Coronary artery (tissue), 2 donors: ENCODE measurements at regions not wholly inside any gene's neighbourhood (a gene's known extent, or its start where the extent isn't known, plus 50 kb on each side); places are given as distances from the start of the nearest gene placed in this dataset.

Source experiments
- DNase-seq: peaks from one replicate; pipeline ENCODE4 v3.0.0-alpha.2; 2017; ENCODE audit warnings: low spot score
- H3K27ac ChIP-seq, 2 donors: fragments of 200-600 bp; sonication (generic); one replicate each; pipeline ENCODE4 v1.5.1; 2016 to 2019
- H3K4me3 ChIP-seq: fragments of 200-600 bp; sonication (generic); 2 replicates; pipeline ENCODE4 v1.5.1; 2016; ENCODE audit warnings: mild to moderate bottlenecking, moderate library complexity
- CTCF ChIP-seq: fragments of 200-600 bp; sonication (generic); IDR thresholded peaks from one replicate; pipeline ENCODE4 v1.5.1; 2019; ENCODE audit warnings: antibody characterized with exemption

- H3K4me3 ChIP-seq: no peak overlapping the region
- TF ChIP-seq CTCF: no peak
Observed at GRCh38 chr2:147046473-147046872, 798.4 kb upstream of the ACVR2A start.

GRCh38 chr2:147045113-147045512 lies 799.7 kb upstream of the ACVR2A start:
- H3K27ac ChIP-seq: no peak overlapping the region
- TF ChIP-seq CTCF: no peak
- no peak overlapping the region for H3K4me3 ChIP-seq
- DNase-seq: no peak

More at GRCh38 chr2:147046473-147046872, 798.4 kb upstream of the ACVR2A start:
- H3K27ac ChIP-seq: no peak overlapping the region
- no peak for DNase-seq

DNA sequence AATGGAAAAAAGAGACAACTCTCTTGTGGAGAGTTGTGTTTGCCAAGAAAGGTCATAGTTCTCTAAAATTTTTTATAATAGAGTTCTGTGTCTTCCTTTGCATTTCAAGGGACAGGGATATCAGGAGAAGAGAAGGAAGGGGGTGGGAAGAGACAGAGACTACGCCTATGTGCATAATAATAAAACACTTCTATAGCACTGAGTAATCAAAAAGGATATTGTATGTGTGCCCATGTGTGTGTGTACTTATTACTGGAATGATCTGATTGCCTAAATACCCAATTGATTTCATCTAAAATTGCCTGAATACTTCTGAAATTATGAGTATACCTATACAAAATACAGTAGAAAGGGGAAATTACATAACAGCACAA lies 803.7 kb upstream of the ACVR2A start:
- no peak for DNase-seq
- no peak for TF ChIP-seq CTCF
- Histone ChIP-seq H3K4me3 (no peak overlapping the region), H3K27ac (no peak overlapping the region)

- no peak for DNase-seq
- no peak overlapping the region for H3K27ac ChIP-seq
- no peak overlapping the region for H3K4me3 ChIP-seq
- no peak for TF ChIP-seq CTCF
Observed at GRCh38 chr2:147040298-147041120, 804.3 kb upstream of the ACVR2A start.

DNA sequence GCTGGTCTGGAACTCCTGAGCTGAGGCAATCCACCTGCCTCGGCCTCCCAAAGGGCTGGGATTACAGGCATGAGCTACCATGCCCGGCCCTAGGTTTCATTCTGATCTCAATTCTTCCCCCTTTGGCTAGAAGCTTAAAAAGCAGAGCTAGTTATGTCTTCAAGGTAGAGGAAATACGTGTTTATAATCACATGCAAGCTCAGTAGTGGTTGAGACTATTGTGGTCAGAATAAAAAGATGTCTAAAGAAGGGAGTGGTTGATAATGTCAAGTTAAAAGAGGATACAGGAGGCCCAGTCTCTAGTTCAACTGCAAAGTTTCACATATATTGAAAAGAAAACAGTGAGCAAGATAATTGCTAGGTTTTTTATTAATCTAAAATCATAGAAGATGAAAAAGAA lies 807.8 kb upstream of the ACVR2A start:
- no peak for DNase-seq
- H3K4me3 ChIP-seq: no peak overlapping the region
- no peak for TF ChIP-seq CTCF
- no peak overlapping the region for H3K27ac ChIP-seq

- no peak for TF ChIP-seq CTCF
- DNase-seq: no peak
- no peak overlapping the region for H3K4me3 ChIP-seq
- no peak overlapping the region for H3K27ac ChIP-seq
Observed at GRCh38 chr2:147033044-147033443, 811.8 kb upstream of the ACVR2A start.

- DNase-seq: no peak
- Histone ChIP-seq H3K4me3 (no peak overlapping the region), H3K27ac (no peak overlapping the region)
- TF ChIP-seq CTCF: no peak
Observed at GRCh38 chr2:147031897-147032296, 812.9 kb upstream of the ACVR2A start.
